Mucosa of descending colon (tissue), 3 donors: ENCODE measurements at regions not wholly inside any gene's neighbourhood (a gene's known extent, or its start where the extent isn't known, plus 50 kb on each side); places are given as distances from the start of the nearest gene placed in this dataset.
A peak's percentile ranks its signal among the peaks of the same experiment; 100 is the strongest.

ENCODE experiments used
- ATAC-seq: fragments of 200-7000 bp; cut with Tn5 transposase; one replicate; pipeline ENCODE4 v1.9.1; 2020; ENCODE audit warnings: mild to moderate bottlenecking, moderate library complexity
- DNase-seq, 3 donors: peaks; one replicate each; pipeline ENCODE4 v3.0.0-alpha.2; 2020
- H3K36me3 ChIP-seq: fragments of 200-600 bp; one replicate; pipeline ENCODE4 v1.8.0; 2021; ENCODE audit warnings: low read depth, mild to moderate bottlenecking
- H3K4me1 ChIP-seq: fragments of 200-600 bp; one replicate; pipeline ENCODE4 v1.8.0; 2021; ENCODE audit warnings: low read depth, mild to moderate bottlenecking
- H3K4me3 ChIP-seq: fragments of 200-600 bp; one replicate; pipeline ENCODE4 v1.8.0; 2021; ENCODE audit warnings: mild to moderate bottlenecking
- H3K9me3 ChIP-seq: fragments of 200-600 bp; one replicate; pipeline ENCODE4 v1.8.0; 2021; ENCODE audit warnings: mild to moderate bottlenecking
- intact Hi-C, 2 donors: fragments of 100-400 bp; cut with DNase I in 1 of 2; cut with micrococcal nuclease in 1 of 2; formaldehyde crosslinking; loops; one replicate each; pipeline versions ENCODE4 v1.11.0 to v1.11.1; 2022; cut with DNase I, micrococcal nuclease
- TF ChIP-seq, protein P1 (sequence below): fragments of 200-600 bp; IDR thresholded peaks from one replicate; pipeline ENCODE4 v1.8.0; 2022; ENCODE audit warnings: antibody characterized with exemption, mild to moderate bottlenecking
- donor health status: DM: no; HTN: no; CAD: no; lungs with moderate emphysema.
- donor health status: DM: no; HTN: no; CAD: no.
- donor health status: DM: no; HTN: yes; CAD: no.

DNA sequence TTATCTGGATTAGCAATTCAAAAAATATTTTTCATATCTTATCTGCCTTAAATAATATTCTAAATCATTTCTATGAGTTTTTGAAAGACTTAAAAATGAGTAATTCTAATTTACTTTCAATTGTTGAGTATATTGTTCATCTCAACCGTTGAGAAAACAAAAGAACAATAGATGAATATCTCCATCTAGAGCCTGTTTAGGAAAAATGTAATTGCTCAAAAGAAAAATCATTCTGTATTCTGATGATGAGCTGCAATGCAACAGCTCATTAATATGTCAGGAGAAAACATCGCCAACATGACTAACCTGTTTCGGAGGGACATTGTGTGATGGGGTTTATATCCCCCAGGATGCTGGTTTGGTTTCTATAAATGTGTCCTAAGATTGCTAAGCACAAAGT lies 417.6 kb downstream of the SUCLG1 start:
- Histone ChIP-seq H3K4me1 (no peaks in the 10 kb centered on the region), H3K36me3 (no peaks in the 10 kb centered on the region), H3K9me3 (no peaks in the 10 kb centered on the region), H3K4me3 (no peak overlapping the region)
- no peak for ATAC-seq
- TF ChIP-seq, protein P1, sequence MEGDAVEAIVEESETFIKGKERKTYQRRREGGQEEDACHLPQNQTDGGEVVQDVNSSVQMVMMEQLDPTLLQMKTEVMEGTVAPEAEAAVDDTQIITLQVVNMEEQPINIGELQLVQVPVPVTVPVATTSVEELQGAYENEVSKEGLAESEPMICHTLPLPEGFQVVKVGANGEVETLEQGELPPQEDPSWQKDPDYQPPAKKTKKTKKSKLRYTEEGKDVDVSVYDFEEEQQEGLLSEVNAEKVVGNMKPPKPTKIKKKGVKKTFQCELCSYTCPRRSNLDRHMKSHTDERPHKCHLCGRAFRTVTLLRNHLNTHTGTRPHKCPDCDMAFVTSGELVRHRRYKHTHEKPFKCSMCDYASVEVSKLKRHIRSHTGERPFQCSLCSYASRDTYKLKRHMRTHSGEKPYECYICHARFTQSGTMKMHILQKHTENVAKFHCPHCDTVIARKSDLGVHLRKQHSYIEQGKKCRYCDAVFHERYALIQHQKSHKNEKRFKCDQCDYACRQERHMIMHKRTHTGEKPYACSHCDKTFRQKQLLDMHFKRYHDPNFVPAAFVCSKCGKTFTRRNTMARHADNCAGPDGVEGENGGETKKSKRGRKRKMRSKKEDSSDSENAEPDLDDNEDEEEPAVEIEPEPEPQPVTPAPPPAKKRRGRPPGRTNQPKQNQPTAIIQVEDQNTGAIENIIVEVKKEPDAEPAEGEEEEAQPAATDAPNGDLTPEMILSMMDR, result no peak
- intact Hi-C loops, result no loop called here
- no peak for DNase-seq

DNA sequence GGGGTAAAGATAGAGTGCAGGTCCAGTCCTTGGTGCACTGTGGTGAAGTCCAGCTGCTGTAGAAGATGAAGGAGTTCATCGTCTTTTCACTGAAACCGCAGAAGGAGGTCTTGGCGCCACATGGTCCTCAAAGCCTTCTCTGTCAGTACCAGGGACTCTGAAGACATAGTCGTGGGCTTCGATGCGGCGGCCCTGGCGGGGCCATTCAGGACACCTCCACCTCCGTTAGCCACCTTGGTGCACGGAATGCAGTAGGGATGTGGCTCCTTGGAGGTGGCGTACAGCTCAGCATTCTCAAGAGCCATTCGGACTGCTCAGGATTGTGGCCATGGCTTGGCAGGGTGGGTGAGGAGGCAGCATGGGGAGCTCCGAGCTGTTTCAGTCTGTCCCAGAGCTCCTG lies 418.8 kb downstream of the SUCLG1 start:
- intact Hi-C loops, result no loop called here
- ATAC-seq (no peak), DNase-seq (no peak)
- Histone ChIP-seq H3K36me3 (no peaks in the 10 kb centered on the region), H3K4me1 (no peaks in the 10 kb centered on the region), H3K9me3 (no peaks in the 10 kb centered on the region), H3K4me3 (no peak overlapping the region)
- TF ChIP-seq, protein P1, result no peak

DNA sequence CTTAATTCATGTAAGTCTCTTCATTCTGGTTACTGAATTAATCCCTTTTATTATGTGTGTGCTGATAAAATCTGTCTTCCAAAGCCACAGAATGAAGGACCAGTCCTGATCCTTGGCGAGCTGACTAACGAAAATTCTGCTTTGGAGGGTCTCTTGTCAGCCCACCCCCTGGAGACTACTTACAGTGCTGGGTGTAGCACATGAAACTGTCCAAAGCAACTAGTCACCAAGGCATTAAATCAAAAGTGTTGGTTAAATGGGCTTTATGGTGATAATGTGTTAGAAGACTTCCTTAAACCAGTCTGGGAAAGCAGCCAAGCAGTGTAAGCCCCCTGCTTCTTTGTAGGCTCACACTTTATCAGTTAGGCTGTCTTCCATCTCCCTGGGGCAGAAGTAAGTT lies 420.2 kb downstream of the SUCLG1 start:
- Histone ChIP-seq H3K4me3 (no peak overlapping the region), H3K9me3 (no peaks in the 10 kb centered on the region), H3K36me3 (no peaks in the 10 kb centered on the region), H3K4me1 (no peaks in the 10 kb centered on the region)
- intact Hi-C loops, result no loop called here
- TF ChIP-seq, protein P1, result no peak
- ATAC-seq (no peak), DNase-seq (no peak)

DNA sequence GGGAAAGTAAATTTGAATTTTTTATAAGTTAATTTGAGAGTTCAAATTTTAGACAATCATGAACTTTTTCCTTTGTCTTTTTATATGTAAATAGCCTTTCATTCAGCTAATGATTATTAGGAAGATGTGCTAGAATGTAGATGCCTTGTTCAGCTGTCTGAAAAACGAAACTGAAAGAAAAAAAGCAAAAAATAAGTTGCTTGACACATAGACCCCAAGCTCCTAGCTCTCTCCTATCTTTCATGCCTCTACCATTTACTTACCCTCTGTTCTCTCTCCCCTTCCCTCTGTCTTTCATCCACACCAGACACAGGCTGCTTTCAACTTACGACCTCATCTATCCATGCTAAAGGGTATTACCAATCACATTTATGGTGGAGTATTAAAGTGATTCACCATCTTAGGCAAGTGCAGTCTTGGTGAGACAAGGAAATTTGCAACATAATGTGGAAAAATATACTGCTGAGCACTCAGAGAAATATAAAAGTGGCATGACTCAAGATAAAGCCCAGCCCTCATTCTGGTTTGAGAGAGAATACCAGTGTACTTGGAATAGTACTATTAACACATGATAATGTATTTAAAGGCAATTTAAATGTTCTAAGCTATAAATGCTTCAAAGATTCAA lies 425.6 kb downstream of the SUCLG1 start:
- Histone ChIP-seq H3K4me3 (no peak overlapping the region), H3K36me3 (no peaks in the 10 kb centered on the region), H3K9me3 (no peaks in the 10 kb centered on the region), H3K4me1 (no peaks in the 10 kb centered on the region)
- TF ChIP-seq, protein P1, result no peak
- intact Hi-C loops, result no loop called here
- DNase-seq (no peak), ATAC-seq (peak; percentile 24)

DNA sequence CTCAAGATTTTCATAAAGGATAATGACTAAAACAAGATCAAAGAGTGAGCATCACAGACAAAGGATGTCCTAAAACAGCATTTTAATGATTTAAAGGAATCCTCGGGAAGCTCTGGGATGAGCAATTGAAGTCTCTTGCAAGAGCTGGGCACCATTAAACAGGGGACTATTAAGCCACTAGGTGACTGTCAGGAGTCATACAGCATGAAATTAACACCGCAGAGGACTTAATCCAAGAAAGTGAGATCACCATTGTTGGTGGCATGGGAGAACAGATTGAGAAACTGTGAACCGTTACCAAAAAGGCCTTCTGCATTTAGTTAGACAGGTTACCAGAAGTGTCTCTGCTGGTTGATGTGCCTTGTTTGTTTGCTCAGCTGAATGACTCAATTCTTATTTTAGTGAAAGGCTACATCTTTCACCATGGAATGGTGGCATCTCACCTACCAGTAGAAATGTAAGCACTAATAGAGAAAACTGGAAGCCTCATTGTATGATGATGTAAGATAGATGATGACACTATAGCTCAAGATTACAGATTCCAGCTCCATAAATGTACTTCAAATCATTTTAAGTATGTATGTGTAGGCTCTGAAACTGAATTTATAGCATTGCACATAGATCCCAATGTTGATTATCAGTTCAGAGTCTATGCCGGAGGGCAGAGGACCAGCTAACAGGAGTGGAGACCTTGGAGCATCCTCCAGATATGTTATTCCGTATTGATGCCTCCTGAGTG lies 427.6 kb downstream of the SUCLG1 start:
- H3K36me3 ChIP-seq, result no peaks in the 10 kb centered on the region
- no peak for DNase-seq
- ATAC-seq, result no peak
- no peaks in the 10 kb centered on the region for H3K9me3 ChIP-seq
- no peak overlapping the region for H3K4me3 ChIP-seq
- TF ChIP-seq, protein P1, result no peak
- intact Hi-C loops, result no loop called here
- H3K4me1 ChIP-seq, result no peaks in the 10 kb centered on the region
